ENCODE measurements at regions not wholly inside any gene's neighbourhood (a gene's known extent, or its start where the extent isn't known, plus 50 kb on each side); places are given as distances from the start of the nearest gene placed in this dataset.

- no peak for TF ChIP-seq HINFP (CRISPR knock-in tag; IDR thresholded peaks at IDR 0.05; ENCODE audit: low read depth)
- TF ChIP-seq ZNF720 (CRISPR knock-in tag; IDR thresholded peaks at IDR 0.05), result no peak
- no peak for TF ChIP-seq ADNP (CRISPR knock-in tag; IDR thresholded peaks at IDR 0.05)
- no peak for TF ChIP-seq ZBTB43 (CRISPR knock-in tag; conservative IDR thresholded peaks at IDR 0.05)
- TF ChIP-seq SMAD1 (CRISPR knock-in tag; IDR thresholded peaks at IDR 0.05; ENCODE audit: borderline replicate concordance, low read depth), result no peak
- TF ChIP-seq PRDM15 (CRISPR knock-in tag; IDR thresholded peaks at IDR 0.05), result no peak
These were observed 422.2 kb upstream of the SALL3 start (continued) for GRCh38 chr18:78557371-78557770.

All from HepG2 (cell line).